ENCODE measurements at regions not wholly inside any gene's neighbourhood (a gene's known extent, or its start where the extent isn't known, plus 50 kb on each side); places are given as distances from the start of the nearest gene placed in this dataset.
"Not testable (repeated sequence)": the region's sequence is repeated elsewhere in the genome, so short reads cannot be mapped to it uniquely, and the experiment has no call there.

GRCh38 chr3:152622811-152623167, 212.1 kb upstream of the P2RY1 start:
- DNase-seq, result no peak

- no peak for DNase-seq
These were observed 211.5 kb upstream of the P2RY1 start for GRCh38 chr3:152623286-152623911.

- no peak for DNase-seq
These were observed 208.7 kb upstream of the P2RY1 start for GRCh38 chr3:152626226-152626625.

- no peak for DNase-seq
These were observed 206.4 kb upstream of the P2RY1 start for GRCh38 chr3:152628496-152628895.

GRCh38 chr3:152629363-152630122, 205.4 kb upstream of the P2RY1 start:
- DNase-seq, result no peak

GRCh38 chr3:152635389-152635788, 199.5 kb upstream of the P2RY1 start:
- DNase-seq, result no peak

- no peak for DNase-seq
These were observed 198.3 kb upstream of the P2RY1 start for GRCh38 chr3:152636651-152637050.

GRCh38 chr3:152638214-152638613, 196.7 kb upstream of the P2RY1 start:
- DNase-seq, result no peak

- DNase-seq, result no peak
These were observed 196.1 kb upstream of the P2RY1 start for GRCh38 chr3:152638707-152639450.

- DNase-seq, result no peak
These were observed 193.7 kb upstream of the P2RY1 start for GRCh38 chr3:152641198-152641597.

GRCh38 chr3:152642658-152643057, 192.3 kb upstream of the P2RY1 start:
- DNase-seq, result no peak

GRCh38 chr3:152644478-152644877, 190.5 kb upstream of the P2RY1 start:
- DNase-seq, result no peak

- DNase-seq, result no peak
These were observed 188.9 kb upstream of the P2RY1 start for GRCh38 chr3:152646004-152646403.

- no peak for DNase-seq
These were observed 184.8 kb upstream of the P2RY1 start for GRCh38 chr3:152650177-152650576.

- DNase-seq, result not testable (repeated sequence)
These were observed 184.0 kb upstream of the P2RY1 start for GRCh38 chr3:152650923-152651322.

GRCh38 chr3:152656214-152656971, 178.5 kb upstream of the P2RY1 start:
- DNase-seq, result no peak

GRCh38 chr3:152656972-152657355, 178.0 kb upstream of the P2RY1 start:
- DNase-seq, result no peak

- DNase-seq, result no peak
These were observed 175.8 kb upstream of the P2RY1 start for GRCh38 chr3:152658977-152659720.

GRCh38 chr3:152662157-152662556, 172.8 kb upstream of the P2RY1 start:
- no peak for DNase-seq

GRCh38 chr3:152664766-152665165, 170.2 kb upstream of the P2RY1 start:
- no peak for DNase-seq

GRCh38 chr3:152667267-152667666, 167.7 kb upstream of the P2RY1 start:
- no peak for DNase-seq

GRCh38 chr3:152669560-152669959, 165.4 kb upstream of the P2RY1 start:
- no peak for DNase-seq

Data from NCI-H2081 treated with DMSO at 0.1 percent for 48 hours (cell line).